HepG2 (cell line): ENCODE measurements at regions not wholly inside any gene's neighbourhood (a gene's known extent, or its start where the extent isn't known, plus 50 kb on each side); places are given as distances from the start of the nearest gene placed in this dataset.

ENCODE experiments used
- ATAC-seq: fragments of 200-7000 bp; cut with Tn5 transposase; 3 replicates; pipeline ENCODE4 v1.9.1; 2020; ENCODE audit warnings: mild to moderate bottlenecking, moderate library complexity
- BruUV-seq: library from RNA; stranded (reverse); fragments of 400-500 nt; replicated peaks from 2 replicates; lab custom pipeline; 2021; lab: Mats Ljungman, UMichigan
- CTCF ChIA-PET: fragments of 300-600 bp; formaldehyde crosslinking; extraction: SDS; loops from one replicate; lab custom pipeline; 2021; ENCODE audit warnings: low total read pairs, inconsistent platforms, low intra/inter-chr PET ratio; lab: Yijun Ruan, JAX
- POLR2A ChIA-PET: fragments of 350-600 bp; sonication (Branson Sonifier 250); formaldehyde crosslinking; loops from one replicate; lab custom pipeline; 2020; ENCODE audit warnings: antibody characterized with exemption, inconsistent platforms; lab: Yijun Ruan, JAX
- DNase-seq: peaks from one replicate; pipeline ENCODE4 v3.0.0-alpha.2; 2015; ENCODE audit warnings: low spot score
- FAIRE-seq: peaks from 3 replicates; lab custom pipeline; 2011; peaks lifted over from hg19 to GRCh38; lab: Jason Lieb, UNC
- H2AFZ ChIP-seq: one replicate; pipeline ENCODE4 v1.6.1; 2011; ENCODE audit warnings: low read length, inconsistent platforms
- H3K27ac ChIP-seq: fragments of 300-600 bp; 3 replicates; pipeline ENCODE4 v1.8.0; 2011; ENCODE audit warnings: mixed run types, mild to moderate bottlenecking, mixed read lengths, low read length, inconsistent platforms; ENCODE audit not compliant: insufficient read depth; ENCODE audit errors: extremely low read length
- H3K27me3 ChIP-seq, 2 experiments: fragments of 200-600 bp in 1 of 2; 2 replicates in 1 of 2; 3 replicates in 1 of 2; pipeline versions ENCODE4 v1.6.0 to v1.8.0; 2011; ENCODE audit warnings: low read length in 2 of 2, mild to moderate bottlenecking in 2 of 2, moderate library complexity in 2 of 2, inconsistent platforms in 1 of 2; ENCODE audit not compliant: insufficient read depth in 2 of 2, control insufficient read depth in 1 of 2
- H3K36me3 ChIP-seq, 2 experiments: fragments of 200-600 bp in 1 of 2; replicated peaks in 1 of 2; 2 replicates in 1 of 2; 3 replicates in 1 of 2; pipeline versions ENCODE4 v1.5.1 to v1.8.0; 2011; ENCODE audit warnings: low read length in 2 of 2, inconsistent platforms in 1 of 2; ENCODE audit not compliant: insufficient read depth in 2 of 2, control insufficient read depth in 1 of 2
- H3K4me1 ChIP-seq: 2 replicates; pipeline ENCODE4 v1.5.1; 2012; ENCODE audit warnings: low read length, inconsistent platforms; ENCODE audit not compliant: insufficient read depth
- H3K4me2 ChIP-seq: 2 replicates; pipeline ENCODE4 v1.6.0; 2011; ENCODE audit warnings: low read depth, low read length, inconsistent platforms
- H3K4me3 ChIP-seq, 3 experiments: fragments of 200-600 bp in 1 of 3; sonication (generic), shearing (Covaris generic) in 1 of 3; replicated peaks in 1 of 3; 2 replicates each; pipeline ENCODE4 v1.5.1; 2011 to 2016; ENCODE audit warnings: low read length in 3 of 3, inconsistent platforms in 2 of 3, low read depth in 2 of 3, mild to moderate bottlenecking in 2 of 3, control low read depth in 1 of 3, mixed read lengths in 1 of 3; ENCODE audit not compliant: insufficient read depth in 1 of 3
- H3K79me2 ChIP-seq: one replicate; pipeline ENCODE4 v1.6.1; 2011; ENCODE audit warnings: low read length, inconsistent platforms; ENCODE audit not compliant: insufficient read depth
- H3K9ac ChIP-seq: 2 replicates; pipeline ENCODE4 v1.6.0; 2011; ENCODE audit warnings: mild to moderate bottlenecking, low read depth, low read length, inconsistent platforms; ENCODE audit not compliant: insufficient read depth
- H3K9me3 ChIP-seq: 2 replicates; pipeline ENCODE4 v1.5.1; 2012; ENCODE audit warnings: mild to moderate bottlenecking, low read length
- H4K20me1 ChIP-seq: 2 replicates; pipeline ENCODE4 v1.6.0; 2011; ENCODE audit warnings: inconsistent platforms, mild to moderate bottlenecking, low read length, moderate library complexity; ENCODE audit not compliant: insufficient read depth
- GTF3A ChIP-seq: sonication (generic); formaldehyde crosslinking; conservative IDR thresholded peaks from 2 replicates; pipeline ENCODE4 v1.4.0; 2020; ENCODE audit warnings: mild to moderate bottlenecking, missing genetic modification reagents
- HES4 ChIP-seq: sonication (generic); formaldehyde crosslinking; IDR thresholded peaks from 2 replicates; pipeline ENCODE4 v1.9.0; 2021; ENCODE audit warnings: mild to moderate bottlenecking, missing genetic modification reagents, borderline replicate concordance
- HOXA5 ChIP-seq: sonication (generic); formaldehyde crosslinking; IDR thresholded peaks from 2 replicates; pipeline ENCODE4 v1.4.0; 2020; ENCODE audit warnings: missing genetic modification reagents
- POLR2A ChIP-seq, 2 experiments: IDR thresholded peaks; 2 replicates each; pipeline ENCODE4 v1.6.1; 2011; ENCODE audit warnings: low read depth in 2 of 2, low read length in 2 of 2, mild to moderate bottlenecking in 1 of 2, moderate library complexity in 1 of 2; ENCODE audit not compliant: insufficient read depth in 1 of 2
- RBFOX2 ChIP-seq: fragments of 200-400 bp; formaldehyde crosslinking; IDR thresholded peaks from 2 replicates; pipeline ENCODE4 v1.6.1; 2017; ENCODE audit warnings: low read depth, mild to moderate bottlenecking, low read length
- RBM22 ChIP-seq: fragments of 200-400 bp; formaldehyde crosslinking; optimal IDR thresholded peaks from 2 replicates; pipeline ENCODE3; 2017; ENCODE audit warnings: mild to moderate bottlenecking, low read length, moderate library complexity
- SMC3 ChIP-seq: IDR thresholded peaks from 2 replicates; pipeline ENCODE4 v1.6.1; 2011; ENCODE audit warnings: low read length, improper control_type of control experiment
- ZNF343 ChIP-seq: sonication (generic); formaldehyde crosslinking; IDR thresholded peaks from 2 replicates; pipeline ENCODE4 v1.4.0; 2020; ENCODE audit warnings: mild to moderate bottlenecking, missing genetic modification reagents
- WGBS: methylation state at CpG from one replicate; pipeline ENCODE4 v1.1.6; 2017; ENCODE audit warnings: low lambda C conversion rate; 5-methylcytosine and 5-hydroxymethylcytosine counted together
- in situ Hi-C: cut with HindIII; loops from 2 replicates; pipeline ENCODE4 v1.10.0; 2017; ENCODE audit warnings: low pct_unique_long_range_greater_than_20kb; ENCODE audit not compliant: extremely low pct_ligation_motif_present
- intact Hi-C: fragments of 100-400 bp; cut with micrococcal nuclease; formaldehyde crosslinking; loops from one replicate; pipeline ENCODE4 v1.10.0; 2022; ENCODE audit not compliant: unreplicated experiment
- TF ChIP-seq, protein P1 (sequence below): sonication (generic); formaldehyde crosslinking; IDR thresholded peaks from 2 replicates; pipeline ENCODE4 v1.4.0; 2020; ENCODE audit warnings: mild to moderate bottlenecking, missing genetic modification reagents, borderline replicate concordance
- TF ChIP-seq, protein P2 (sequence below): sonication (generic); formaldehyde crosslinking; IDR thresholded peaks from 2 replicates; pipeline ENCODE4 v1.5.0; 2020; ENCODE audit warnings: missing genetic modification reagents, mild to moderate bottlenecking, borderline replicate concordance

DNA sequence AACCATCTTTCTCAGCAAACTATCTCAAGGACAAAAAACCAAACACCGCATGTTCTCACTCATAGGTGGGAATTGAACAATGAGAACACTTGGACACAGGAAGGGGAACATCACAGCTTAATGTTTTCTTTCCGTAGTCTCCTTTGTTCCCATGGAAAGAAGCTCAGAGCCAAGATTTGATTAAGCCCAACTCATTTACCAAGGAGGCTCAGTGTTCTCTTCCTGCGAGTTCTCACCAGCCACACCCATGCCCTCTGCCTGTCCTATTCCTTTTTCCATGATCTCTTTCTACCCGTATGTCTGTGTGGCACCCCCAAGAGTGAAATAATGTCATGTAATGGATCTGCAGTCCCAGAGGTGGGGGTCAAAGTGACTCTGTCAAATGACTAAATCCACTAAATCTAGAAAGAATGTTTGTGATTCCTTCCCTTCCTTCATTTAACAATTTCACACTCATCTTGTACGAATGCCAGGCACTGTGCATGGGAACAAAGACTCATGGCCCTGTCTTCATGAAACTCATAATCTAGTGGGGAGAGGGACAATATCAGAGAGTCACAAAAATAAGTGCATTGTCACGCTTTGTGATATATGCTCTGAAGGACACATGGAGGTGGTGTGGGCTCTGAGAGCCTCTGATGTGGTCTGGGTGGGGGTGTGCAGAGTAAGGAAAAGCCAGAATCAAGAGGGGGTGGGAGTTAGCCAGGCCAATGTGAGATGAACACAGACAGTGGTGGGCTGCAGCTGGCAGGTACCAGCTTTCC is 292.1 kb downstream of the CDC5L start (continued):
- TF ChIP-seq ZNF343 (CRISPR knock-in tag): no peak
- no peak for TF ChIP-seq SMC3

DNA sequence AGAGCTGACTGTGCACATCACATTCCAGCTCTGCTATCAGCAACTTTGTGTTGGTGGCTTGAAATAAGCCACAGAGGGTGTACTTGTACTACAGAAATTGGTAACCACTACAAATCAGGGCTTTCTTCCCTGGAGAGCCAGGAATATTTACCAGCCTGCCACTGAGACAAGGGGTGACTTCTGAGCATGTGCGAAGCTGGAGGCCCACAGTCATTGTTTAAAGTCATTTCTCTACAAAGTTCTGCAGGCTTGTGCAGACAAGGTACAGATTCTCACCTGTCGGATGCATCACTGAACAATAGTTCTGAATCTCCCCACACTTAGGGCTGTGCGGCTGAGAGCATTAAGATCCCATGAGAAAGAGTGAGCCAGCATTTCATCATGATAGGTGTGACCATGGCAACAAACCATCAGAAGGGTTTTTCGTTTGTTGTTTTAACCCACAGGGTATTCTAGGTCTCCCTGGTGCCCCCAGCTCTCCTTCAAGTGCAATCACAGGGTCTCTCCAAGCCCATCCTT is 292.8 kb downstream of the CDC5L start:
- Histone ChIP-seq H3K9me3 (no peaks in the 10 kb centered on the region), H3K27me3 (peaks cover 3 to 30% of the 10 kb centered on the region in 2 experiments; a peak in 4 of 5 replicates), H3K4me3 (no peak overlapping the region), H4K20me1 (no peaks in the 10 kb centered on the region), H3K4me1 (no peaks in the 10 kb centered on the region), H3K9ac (no peak overlapping the region), H3K4me2 (no peak overlapping the region), H3K27ac (no peak overlapping the region)
- DNase-seq: no peak
- no peak for FAIRE-seq
- in situ Hi-C loops: no loop called here
- no peak for ATAC-seq
- TF ChIP-seq HOXA5 (CRISPR knock-in tag) (no peak), POLR2A (IDR thresholded peaks at IDR 0.05; ENCODE audit: insufficient read depth in 1 of 2, low read depth in 2 of 2, low read length in 2 of 2) (no peak), GTF3A (CRISPR knock-in tag) (no peak), RBM22 (no peak), HES4 (no peak), RBFOX2 (no peak)
- TF ChIP-seq, protein P1, sequence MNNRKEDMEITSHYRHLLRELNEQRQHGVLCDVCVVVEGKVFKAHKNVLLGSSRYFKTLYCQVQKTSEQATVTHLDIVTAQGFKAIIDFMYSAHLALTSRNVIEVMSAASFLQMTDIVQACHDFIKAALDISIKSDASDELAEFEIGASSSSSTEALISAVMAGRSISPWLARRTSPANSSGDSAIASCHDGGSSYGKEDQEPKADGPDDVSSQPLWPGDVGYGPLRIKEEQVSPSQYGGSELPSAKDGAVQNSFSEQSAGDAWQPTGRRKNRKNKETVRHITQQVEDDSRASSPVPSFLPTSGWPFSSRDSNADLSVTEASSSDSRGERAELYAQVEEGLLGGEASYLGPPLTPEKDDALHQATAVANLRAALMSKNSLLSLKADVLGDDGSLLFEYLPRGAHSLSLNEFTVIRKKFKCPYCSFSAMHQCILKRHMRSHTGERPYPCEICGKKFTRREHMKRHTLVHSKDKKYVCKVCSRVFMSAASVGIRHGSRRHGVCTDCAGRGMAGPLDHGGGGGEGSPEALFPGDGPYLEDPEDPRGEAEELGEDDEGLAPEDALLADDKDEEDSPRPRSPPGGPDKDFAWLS (CRISPR knock-in tag): no peak
- TF ChIP-seq, protein P2, sequence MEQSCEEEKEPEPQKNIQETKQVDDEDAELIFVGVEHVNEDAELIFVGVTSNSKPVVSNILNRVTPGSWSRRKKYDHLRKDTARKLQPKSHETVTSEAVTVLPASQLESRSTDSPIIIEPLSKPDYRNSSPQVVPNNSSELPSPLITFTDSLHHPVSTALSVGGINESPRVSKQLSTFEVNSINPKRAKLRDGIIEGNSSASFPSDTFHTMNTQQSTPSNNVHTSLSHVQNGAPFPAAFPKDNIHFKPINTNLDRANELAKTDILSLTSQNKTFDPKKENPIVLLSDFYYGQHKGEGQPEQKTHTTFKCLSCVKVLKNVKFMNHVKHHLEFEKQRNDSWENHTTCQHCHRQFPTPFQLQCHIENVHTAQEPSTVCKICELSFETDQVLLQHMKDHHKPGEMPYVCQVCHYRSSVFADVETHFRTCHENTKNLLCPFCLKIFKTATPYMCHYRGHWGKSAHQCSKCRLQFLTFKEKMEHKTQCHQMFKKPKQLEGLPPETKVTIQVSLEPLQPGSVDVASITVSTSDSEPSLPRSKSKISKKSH (CRISPR knock-in tag): no peak
- TF ChIP-seq, all 625 proteins: peak for 0
- ChIA-PET CTCF (no interaction called here), POLR2A (no interaction called here)
- 44% methylated on average over 4 of the region's 4 CpGs for WGBS
- Histone ChIP-seq H3K36me3 (no peaks in the 10 kb centered on the region), H2AFZ (no peak overlapping the region), H3K79me2 (no peaks in the 10 kb centered on the region)
- no TSS peak for BruUV-seq
- intact Hi-C loops: no loop called here
